HG02885 (cell line): ENCODE measurements at regions not wholly inside any gene's neighbourhood (a gene's known extent, or its start where the extent isn't known, plus 50 kb on each side); places are given as distances from the start of the nearest gene placed in this dataset.
A peak's percentile ranks its signal among the peaks of the same experiment; 100 is the strongest.
"Not testable (repeated sequence)": the region's sequence is repeated elsewhere in the genome, so short reads cannot be mapped to it uniquely, and the experiment has no call there.

ENCODE experiments used
- ATAC-seq: cut with Tn5 transposase; IDR thresholded peaks from one replicate; pipeline ENCODE4 v1.9.1; 2021; ENCODE audit warnings: mild to moderate bottlenecking; ENCODE audit not compliant: unreplicated experiment, poor library complexity

- no peak for ATAC-seq
These were observed 297.9 kb upstream of the SEMA6A start for GRCh38 chr5:116872486-116872885.

DNA sequence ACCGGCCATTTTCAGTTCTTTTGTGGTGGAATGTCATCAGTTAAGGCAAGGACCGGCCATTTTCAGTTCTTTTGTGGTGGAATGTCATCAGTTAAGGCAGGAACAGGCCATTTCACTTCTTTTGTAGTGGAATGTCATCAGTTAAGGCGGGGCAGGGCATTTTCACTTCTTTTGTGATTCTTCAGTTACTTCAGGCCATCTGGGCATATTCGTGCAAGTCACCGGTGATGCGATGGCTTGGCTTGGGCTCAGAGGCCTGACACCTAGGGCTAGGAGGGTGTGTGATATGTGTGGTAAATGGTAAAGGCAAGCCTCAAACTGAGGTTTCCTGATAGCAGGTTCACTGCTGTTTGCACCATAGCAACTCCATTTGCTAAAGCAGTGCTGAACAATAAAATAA, 293.2 kb upstream of the SEMA6A start:
- ATAC-seq: not testable (repeated sequence)

DNA sequence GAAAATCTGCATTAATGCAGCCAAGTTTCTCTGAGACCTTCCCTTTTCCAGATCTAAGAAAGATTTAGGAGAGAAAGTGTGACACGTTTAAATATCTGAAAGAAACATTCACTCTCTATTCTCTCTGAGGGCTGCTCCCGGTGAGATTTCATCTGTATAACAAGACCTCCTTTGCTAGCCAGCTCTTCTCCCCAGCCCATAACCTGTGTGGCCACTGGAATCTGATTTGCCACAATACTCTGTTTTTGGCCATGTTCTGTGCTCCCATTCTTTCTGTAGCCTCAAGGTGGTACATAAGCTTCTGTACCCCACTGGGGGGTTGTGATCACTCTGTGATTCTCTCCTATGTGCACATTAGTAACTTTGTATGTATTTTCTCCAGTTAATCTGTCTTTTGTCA, 291.0 kb upstream of the SEMA6A start:
- ATAC-seq: no peak

GRCh38 chr5:116864838-116865190, 290.2 kb upstream of the SEMA6A start:
- ATAC-seq: no peak

GRCh38 chr5:116864157-116864837, 289.7 kb upstream of the SEMA6A start:
- ATAC-seq: no peak

- no peak for ATAC-seq
These were observed 288.2 kb upstream of the SEMA6A start for GRCh38 chr5:116862632-116863455.

DNA sequence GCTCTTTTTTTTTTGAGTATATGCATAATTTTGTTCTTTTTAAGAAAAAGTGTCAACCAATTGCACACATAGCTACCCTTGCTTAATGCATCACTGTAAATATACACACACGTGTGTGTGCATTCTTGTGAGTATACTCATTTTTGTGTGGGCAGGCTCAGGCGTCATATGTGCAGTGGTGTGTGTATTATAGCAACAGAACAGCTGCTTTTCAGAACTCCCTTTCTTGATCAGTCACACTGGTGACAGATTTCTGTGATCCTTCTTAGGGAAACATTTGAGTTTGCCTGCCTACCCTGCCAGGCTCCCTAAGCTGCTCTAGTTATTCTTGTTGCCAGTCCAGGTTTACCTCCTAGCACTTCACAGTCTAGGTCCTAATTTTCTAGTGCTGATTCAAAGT, 287.0 kb upstream of the SEMA6A start:
- ATAC-seq: peak; percentile 45

- ATAC-seq: no peak
These were observed 286.5 kb upstream of the SEMA6A start for GRCh38 chr5:116861097-116861496.

- no peak for ATAC-seq
These were observed 285.2 kb upstream of the SEMA6A start for GRCh38 chr5:116859666-116860320.

DNA sequence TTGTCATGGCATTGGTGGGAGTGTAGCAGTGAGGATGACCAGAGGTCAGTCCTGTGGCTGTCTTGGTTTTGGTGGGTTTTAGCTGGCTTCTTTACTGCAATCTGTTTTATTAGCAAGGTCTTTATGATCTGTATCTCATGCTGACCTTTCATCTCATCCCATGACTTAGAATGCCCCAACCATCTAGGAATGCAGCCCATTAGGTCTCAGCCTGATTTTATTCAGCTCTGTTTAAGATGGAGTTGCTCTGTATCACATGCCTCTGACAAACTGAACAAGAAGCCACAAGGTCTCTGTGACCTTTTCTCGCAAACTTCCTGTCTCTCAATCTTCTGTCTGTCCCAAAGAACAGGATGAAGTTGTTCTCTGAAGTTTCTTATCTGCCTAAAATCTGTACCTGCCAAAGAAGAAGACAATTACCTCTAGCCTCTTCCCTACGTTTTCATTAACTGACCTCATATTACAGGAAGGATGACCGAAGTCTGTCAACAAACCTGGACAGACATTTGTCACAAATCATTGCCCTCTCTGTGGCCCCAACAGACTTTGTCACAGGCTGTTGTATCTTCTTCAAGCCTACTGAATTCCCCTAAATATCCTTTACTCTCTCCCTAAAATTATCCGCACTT, 284.2 kb upstream of the SEMA6A start:
- ATAC-seq: no peak

DNA sequence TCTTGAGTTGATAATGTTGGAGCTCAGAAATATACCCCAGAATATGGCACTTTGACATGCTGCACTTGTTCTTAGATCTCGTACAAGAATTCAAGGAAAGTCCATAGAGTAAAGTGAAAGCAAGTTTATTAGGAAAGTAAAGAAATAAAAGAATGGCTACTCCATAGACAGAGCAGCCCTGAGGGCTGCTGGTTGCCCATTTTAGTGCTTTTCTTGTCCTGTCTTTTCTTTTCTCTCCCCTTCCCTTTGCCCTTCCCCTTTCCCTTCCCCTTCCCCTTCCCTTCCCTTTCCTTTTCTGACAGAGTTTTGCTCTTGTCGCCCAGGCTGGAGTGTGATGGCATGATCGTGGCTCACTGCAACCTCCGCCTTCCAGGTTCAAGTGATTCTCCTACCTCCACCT, 283.4 kb upstream of the SEMA6A start:
- not testable (repeated sequence) for ATAC-seq

- no peak for ATAC-seq
These were observed 281.6 kb upstream of the SEMA6A start for GRCh38 chr5:116856271-116856670.

DNA sequence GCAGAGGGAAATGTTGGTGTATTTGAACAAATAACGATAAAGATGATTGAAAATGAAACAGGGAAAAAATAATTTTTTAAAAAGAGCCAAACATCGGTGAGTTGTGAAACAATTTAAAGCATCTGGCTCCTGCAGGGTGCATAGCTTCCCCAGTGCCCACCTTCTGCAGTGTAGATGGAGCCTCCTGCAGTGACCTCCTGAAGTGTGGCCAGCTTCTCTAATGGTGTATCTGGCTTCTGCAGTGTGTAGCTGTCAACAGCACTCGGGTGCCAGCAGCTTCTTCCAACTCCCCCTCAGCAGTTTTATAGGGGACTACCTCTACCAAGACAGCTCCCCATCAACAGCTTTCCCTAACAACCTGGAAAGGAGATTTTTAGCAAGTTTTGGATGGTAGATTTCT, 279.4 kb upstream of the SEMA6A start:
- no peak for ATAC-seq

DNA sequence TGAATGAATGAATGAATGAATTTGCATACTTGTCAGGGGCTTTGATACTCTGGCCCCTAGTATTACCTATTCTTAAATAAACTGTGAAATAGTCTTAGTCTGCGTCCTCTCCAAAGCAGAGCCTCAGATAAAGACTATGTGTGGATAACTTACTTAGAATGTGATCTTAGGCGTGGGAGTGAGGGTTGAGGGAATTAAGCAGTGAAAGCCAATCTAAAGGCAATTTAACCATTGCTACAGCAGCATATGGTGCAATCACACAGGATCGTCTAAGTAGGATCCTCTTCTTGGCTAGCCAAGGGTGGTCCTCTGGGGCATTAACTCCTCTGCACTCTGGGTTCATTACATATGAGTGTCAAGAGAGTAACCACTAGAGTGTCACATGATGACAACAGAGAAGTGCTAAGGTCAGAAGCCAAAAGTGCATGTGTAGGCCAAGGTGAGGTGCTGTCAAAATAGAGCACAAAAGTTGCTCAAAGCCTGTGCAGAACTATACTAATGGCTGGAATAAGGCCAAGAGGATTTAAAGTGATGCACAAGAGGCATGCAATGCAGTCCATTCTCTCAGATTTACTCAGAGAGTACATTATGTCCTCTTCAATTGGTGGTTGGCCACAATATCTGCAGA, 274.4 kb upstream of the SEMA6A start:
- peak; percentile 58 for ATAC-seq

GRCh38 chr5:116847960-116848359, 273.3 kb upstream of the SEMA6A start:
- no peak for ATAC-seq

DNA sequence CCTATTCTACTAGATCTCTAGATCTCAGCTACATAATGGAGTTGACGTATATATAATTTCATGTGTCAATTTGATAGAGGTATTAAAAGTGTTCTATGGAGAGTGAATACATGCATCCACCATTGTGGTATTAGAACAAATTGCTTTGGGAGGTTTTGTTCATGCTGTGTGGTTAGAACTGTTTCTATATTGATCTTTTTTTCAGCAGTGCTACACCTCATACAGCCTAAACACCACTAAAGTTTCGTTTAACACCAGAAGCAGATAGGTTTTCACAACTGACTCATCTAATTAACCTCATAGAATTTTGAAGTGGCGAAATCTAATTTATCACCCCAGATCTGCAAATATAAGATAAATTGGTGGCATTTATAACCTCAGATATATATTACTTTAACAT, 269.4 kb upstream of the SEMA6A start:
- no peak for ATAC-seq

DNA sequence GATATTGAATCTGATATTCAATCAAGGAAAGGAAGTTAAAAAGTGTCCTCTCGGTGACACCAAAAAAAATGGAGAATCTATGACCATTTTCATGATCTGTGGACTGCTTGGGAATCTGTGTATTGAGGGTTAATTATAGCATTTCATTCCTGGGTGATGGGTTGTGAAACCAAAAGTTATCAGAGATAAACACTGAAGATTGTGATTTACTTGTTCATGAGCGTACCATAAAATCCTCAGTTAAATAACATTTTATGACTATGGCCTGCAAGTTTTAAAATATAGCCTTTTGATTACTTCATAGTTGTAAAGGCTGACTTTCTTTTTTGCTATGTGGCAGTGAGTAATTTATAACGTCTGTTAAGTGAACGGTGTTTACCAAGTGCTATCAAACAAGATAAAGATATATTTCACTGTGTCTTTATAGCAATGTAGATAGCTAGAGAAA, 267.9 kb upstream of the SEMA6A start:
- ATAC-seq: no peak

- ATAC-seq: no peak
These were observed 267.1 kb upstream of the SEMA6A start for GRCh38 chr5:116841734-116842133.

DNA sequence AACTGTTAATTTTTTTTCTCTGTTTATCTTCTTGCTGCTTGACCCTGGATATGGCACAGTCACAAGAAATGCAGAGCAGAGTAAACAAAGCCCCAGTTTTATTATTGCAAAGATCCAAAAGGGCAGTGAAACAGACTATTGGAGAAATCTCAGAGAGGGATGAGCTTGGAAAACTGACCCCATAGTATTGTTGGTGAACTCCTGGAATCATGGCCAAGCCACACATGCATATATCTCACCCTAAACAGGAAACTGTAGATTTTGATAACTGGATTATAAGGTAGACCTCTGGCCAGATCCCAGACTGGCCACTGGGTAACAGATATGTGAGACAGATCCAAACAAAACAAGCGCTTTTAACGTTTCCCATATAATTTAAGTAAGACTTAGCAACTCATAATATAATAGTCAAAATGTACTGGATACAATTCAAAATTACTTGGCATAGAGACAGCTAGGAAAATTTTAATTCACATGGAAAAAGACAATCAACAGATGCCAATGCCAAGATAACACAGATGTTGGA, 263.5 kb upstream of the SEMA6A start:
- no peak for ATAC-seq

- no peak for ATAC-seq
These were observed 260.3 kb upstream of the SEMA6A start for GRCh38 chr5:116834796-116835515.
